K562 (cell line): ENCODE measurements at regions not wholly inside any gene's neighbourhood (a gene's known extent, or its start where the extent isn't known, plus 50 kb on each side); places are given as distances from the start of the nearest gene placed in this dataset.

Experiments
- ATAC-seq: fragments of 200-7000 bp; cut with Tn5 transposase; 3 replicates; pipeline ENCODE4 v1.9.1; 2020; ENCODE audit warnings: moderate library complexity
- BruUV-seq: library from RNA; stranded (reverse); fragments of 400-500 nt; replicated peaks from 2 replicates; lab custom pipeline; 2021; lab: Mats Ljungman, UMichigan
- CTCF ChIA-PET: fragments of 300-600 bp; formaldehyde crosslinking; extraction: SDS; loops from one replicate; lab custom pipeline; 2021; ENCODE audit warnings: low intra/inter-chr PET ratio; lab: Yijun Ruan, JAX
- POLR2A ChIA-PET: fragments of 300-600, 350-650 bp; sonication (Branson Sonifier 250); formaldehyde crosslinking; extraction: SDS; loops from one replicate; lab custom pipeline; 2021; ENCODE audit warnings: antibody characterized with exemption, inconsistent platforms; lab: Yijun Ruan, JAX
- DNase-seq, 4 experiments: peaks; one replicate each; pipeline versions ENCODE4 v3.0.0 to v3.0.0-alpha.2; 2011 to 2018; ENCODE audit warnings: low spot score in 3 of 4, mixed read lengths in 3 of 4; ENCODE audit errors: extremely low read depth in 1 of 4
- FAIRE-seq: peaks from 2 replicates; lab custom pipeline; 2011; peaks lifted over from hg19 to GRCh38; lab: Jason Lieb, UNC
- H2AFZ ChIP-seq: 2 replicates; pipeline ENCODE4 v1.6.0; 2011; ENCODE audit warnings: low read depth, low read length, control low read depth, inconsistent platforms
- H3K27ac ChIP-seq: fragments of 200-600 bp; 3 replicates; pipeline ENCODE4 v1.8.0; 2011; ENCODE audit warnings: low read depth, mild to moderate bottlenecking, control low read depth, inconsistent platforms, low read length, moderate library complexity, mixed read lengths; ENCODE audit errors: extremely low read depth
- H3K27me3 ChIP-seq, 2 experiments: fragments of 300-600 bp in 1 of 2; 2 replicates in 1 of 2; 3 replicates in 1 of 2; pipeline versions ENCODE4 v1.6.0 to v1.8.0; 2011; ENCODE audit warnings: inconsistent platforms in 2 of 2, low read length in 2 of 2, mild to moderate bottlenecking in 1 of 2, mixed read lengths in 1 of 2, moderate library complexity in 1 of 2; ENCODE audit not compliant: control insufficient read depth in 2 of 2, insufficient read depth in 2 of 2
- H3K36me3 ChIP-seq: fragments of 300-600 bp; 3 replicates; pipeline ENCODE4 v1.8.0; 2011; ENCODE audit warnings: mild to moderate bottlenecking, low read length, inconsistent platforms; ENCODE audit not compliant: control insufficient read depth, insufficient read depth
- H3K4me1 ChIP-seq, 2 experiments: fragments of 200-600 bp in 1 of 2; replicated peaks in 1 of 2; 2 replicates in 1 of 2; 3 replicates in 1 of 2; pipeline versions ENCODE4 v1.5.1 to v1.8.0; 2011; ENCODE audit warnings: inconsistent platforms in 2 of 2, low read length in 2 of 2, mild to moderate bottlenecking in 1 of 2, mixed read lengths in 1 of 2, moderate library complexity in 1 of 2; ENCODE audit not compliant: control insufficient read depth in 2 of 2, insufficient read depth in 2 of 2
- H3K4me2 ChIP-seq: 2 replicates; pipeline ENCODE4 v1.6.1; 2011; ENCODE audit warnings: low read length, control low read depth, inconsistent platforms, mixed read lengths; ENCODE audit not compliant: insufficient read depth
- H3K4me3 ChIP-seq: fragments of 200-600 bp; sonication (generic), shearing (Covaris generic); 2 replicates; pipeline ENCODE4 v1.5.1; 2016; ENCODE audit warnings: control low read depth, inconsistent platforms
- H3K79me2 ChIP-seq: fragments of 200-600 bp; 3 replicates; pipeline ENCODE4 v1.8.0; 2011; ENCODE audit warnings: low read length, inconsistent platforms; ENCODE audit not compliant: control insufficient read depth, insufficient read depth
- H3K9ac ChIP-seq, 2 experiments: 2 replicates each; pipeline versions ENCODE4 v1.6.0 to v1.6.1; 2011; ENCODE audit warnings: low read depth in 2 of 2, low read length in 2 of 2, control low read depth in 1 of 2, inconsistent platforms in 1 of 2, mild to moderate bottlenecking in 1 of 2, mixed read lengths in 1 of 2; ENCODE audit not compliant: insufficient read depth in 1 of 2
- H3K9me1 ChIP-seq: one replicate; pipeline ENCODE4 v1.6.0; 2011; ENCODE audit warnings: inconsistent platforms, mild to moderate bottlenecking, low read length, moderate library complexity; ENCODE audit not compliant: control insufficient read depth, insufficient read depth
- H3K9me3 ChIP-seq: replicated peaks from 2 replicates; pipeline ENCODE4 v1.5.1; 2011; ENCODE audit warnings: low read depth, low read length, inconsistent platforms; ENCODE audit not compliant: control insufficient read depth, insufficient read depth
- H4K20me1 ChIP-seq: replicated peaks from 2 replicates; pipeline ENCODE4 v1.6.1; 2011; ENCODE audit warnings: low read length, inconsistent platforms, mixed read lengths; ENCODE audit not compliant: control insufficient read depth, insufficient read depth
- DIDO1 ChIP-seq: fragments of 450-650 bp; IDR thresholded peaks from 2 replicates; pipeline ENCODE4 v1.6.1; 2016; ENCODE audit warnings: low read depth, missing biosample characterization, missing genetic modification characterization
- DPF2 ChIP-seq: fragments of 450-650 bp; IDR thresholded peaks from 2 replicates; pipeline ENCODE4 v1.6.1; 2016
- ETS2 ChIP-seq: IDR thresholded peaks from 2 replicates; pipeline ENCODE4 v1.6.1; 2016; ENCODE audit warnings: borderline replicate concordance, missing genetic modification characterization, mild to moderate bottlenecking, moderate library complexity, missing compliant biosample characterization; ENCODE audit not compliant: poor library complexity, severe bottlenecking
- HNRNPH1 ChIP-seq: fragments of 200-400 bp; formaldehyde crosslinking; optimal IDR thresholded peaks from 2 replicates; pipeline ENCODE3; 2017; ENCODE audit warnings: low read depth, mild to moderate bottlenecking, low read length, moderate library complexity
- HNRNPL ChIP-seq: fragments of 200-400 bp; formaldehyde crosslinking; IDR thresholded peaks from 2 replicates; pipeline ENCODE4 v1.6.1; 2017; ENCODE audit warnings: low read depth, mild to moderate bottlenecking, low read length
- MAFG ChIP-seq: fragments of 450-650 bp; conservative IDR thresholded peaks from 2 replicates; pipeline ENCODE4 v1.6.1; 2016; ENCODE audit warnings: missing genetic modification characterization, missing compliant biosample characterization
- MCM3 ChIP-seq: fragments of 450-650 bp; IDR thresholded peaks from 2 replicates; pipeline ENCODE4 v1.6.1; 2016
- MIER1 ChIP-seq: fragments of 450-650 bp; IDR thresholded peaks from 2 replicates; pipeline ENCODE4 v1.6.1; 2016; ENCODE audit warnings: antibody characterized with exemption, mild to moderate bottlenecking, low read depth
- RCOR1 ChIP-seq, 2 experiments: IDR thresholded peaks; 2 replicates each; pipeline ENCODE4 v1.6.1; 2012; ENCODE audit warnings: low read depth in 2 of 2, low read length in 2 of 2, borderline replicate concordance in 1 of 2, improper control_type of control experiment in 1 of 2
- SIX5 ChIP-seq, 2 experiments: IDR thresholded peaks; 2 replicates each; pipeline ENCODE4 v1.6.1; 2011; ENCODE audit warnings: low read length in 2 of 2, borderline replicate concordance in 1 of 2, low read depth in 1 of 2, mild to moderate bottlenecking in 1 of 2, moderate library complexity in 1 of 2; ENCODE audit not compliant: insufficient read depth in 1 of 2
- SMARCA4 ChIP-seq: fragments of 450-650 bp; IDR thresholded peaks from 2 replicates; pipeline ENCODE4 v1.6.1; 2016
- SMARCB1 ChIP-seq: IDR thresholded peaks from 2 replicates; pipeline ENCODE4 v1.6.1; 2011; ENCODE audit warnings: improper control_type of control experiment, low read depth; ENCODE audit not compliant: insufficient read length
- SMC3 ChIP-seq: conservative IDR thresholded peaks from 2 replicates; pipeline ENCODE4 v1.6.1; 2011; ENCODE audit warnings: low read depth, low read length, improper control_type of control experiment; ENCODE audit not compliant: insufficient read depth
- TSHZ1 ChIP-seq: fragments of 250-450 bp; sonication (Bioruptor Pico); IDR thresholded peaks from 2 replicates; pipeline ENCODE4 v1.4.0; 2020; ENCODE audit warnings: mild to moderate bottlenecking, moderate library complexity
- ZEB2 ChIP-seq: fragments of 450-650 bp; IDR thresholded peaks from 2 replicates; pipeline ENCODE4 v1.6.1; 2016
- ZNF511 ChIP-seq: sonication (generic); formaldehyde crosslinking; IDR thresholded peaks from 2 replicates; pipeline ENCODE4 v1.8.0; 2022; ENCODE audit warnings: mild to moderate bottlenecking, missing genetic modification reagents
- ZNF79 ChIP-seq: fragments of 250-450 bp; sonication (Bioruptor Pico); IDR thresholded peaks from 2 replicates; pipeline ENCODE4 v1.4.0; 2020; ENCODE audit warnings: low read depth, mild to moderate bottlenecking, moderate library complexity
- WGBS: fragments of 100-300 bp; shearing (Covaris generic); methylation state at CpG from one replicate; pipeline ENCODE4 v1.1.6; 2016; ENCODE audit warnings: low coverage, mixed read lengths; ENCODE audit not compliant: insufficient coverage; ENCODE audit errors: missing lambda C conversion rate; 5-methylcytosine and 5-hydroxymethylcytosine counted together
- in situ Hi-C: fragments of 300-500 bp; cut with MboI; formaldehyde crosslinking; loops from 4 replicates; pipeline ENCODE4 v1.15.0; 2018; ENCODE audit warnings: inconsistent platforms, mixed read lengths
- intact Hi-C: fragments of 100-400 bp; cut with micrococcal nuclease; formaldehyde crosslinking; loops from 2 replicates; pipeline ENCODE4 v1.14.2; 2022

- TF ChIP-seq HNRNPH1, result no peak
These were observed 67.1 kb downstream of the MRPL46 start (continued) for GRCh38 chr15:88400084-88400483.

- H3K4me1 ChIP-seq, result no peaks in the 10 kb centered on the region
- DNase-seq (no peak), ATAC-seq (no peak), FAIRE-seq (no peak)
- intact Hi-C loops (no loop called here), in situ Hi-C loops (no loop called here)
- no peak overlapping the region for H3K9ac ChIP-seq
- BruUV-seq, result no TSS peak
- H3K36me3 ChIP-seq, result no peaks in the 10 kb centered on the region
- H3K4me2 ChIP-seq, result no peak overlapping the region
- H3K9me1 ChIP-seq, result no peaks in the 10 kb centered on the region
- H3K79me2 ChIP-seq, result no peaks in the 10 kb centered on the region
- CTCF ChIA-PET, result no interaction called here
- POLR2A ChIA-PET, result interaction anchor here (0.9 kb wide), 1 partner anchor 15 kb away, joined by 3 read pairs; no protein-coding TSS in a partner anchor
- WGBS, result 0% methylated on average over 9 of the region's 9 CpGs
- H3K27me3 ChIP-seq, result peaks cover 11 to 33% of the 10 kb centered on the region in 2 experiments
- H4K20me1 ChIP-seq, result no peaks in the 10 kb centered on the region
- H3K9me3 ChIP-seq, result no peaks in the 10 kb centered on the region
- H3K4me3 ChIP-seq, result no peak overlapping the region
- no peak overlapping the region for H3K27ac ChIP-seq
- no peak overlapping the region for H2AFZ ChIP-seq
- TF ChIP-seq ZNF79 (CRISPR knock-in tag) (no peak), DIDO1 (tag) (no peak), MCM3 (no peak), SMC3 (no peak), SMARCA4 (no peak), HNRNPL (no peak), MAFG (tag) (no peak), SIX5 (IDR thresholded peaks at IDR 0.05; ENCODE audit: borderline replicate concordance in 1 of 2, insufficient read depth in 1 of 2, low read depth in 1 of 2, low read length in 2 of 2) (no peak), ZEB2 (no peak), MIER1 (no peak), DPF2 (no peak), RCOR1 (IDR thresholded peaks at IDR 0.05; ENCODE audit: borderline replicate concordance in 1 of 2, low read depth in 2 of 2, low read length in 2 of 2) (no peak), SMARCB1 (no peak), TSHZ1 (CRISPR knock-in tag) (no peak), ZNF511 (no peak), ETS2 (tag) (no peak)
These were observed 68.0 kb downstream of the MRPL46 start for GRCh38 chr15:88399021-88399685.
